WTC11 (cell line): ENCODE measurements at regions not wholly inside any gene's neighbourhood (a gene's known extent, or its start where the extent isn't known, plus 50 kb on each side); places are given as distances from the start of the nearest gene placed in this dataset.

Experiments used
- CREB1 ChIP-seq: sonication (generic); formaldehyde crosslinking; IDR thresholded peaks from 2 replicates; pipeline ENCODE4 v1.8.0; 2023; ENCODE audit warnings: mild to moderate bottlenecking, missing genetic modification reagents
- TF ChIP-seq, protein P1 (sequence below): sonication (generic); formaldehyde crosslinking; IDR thresholded peaks from 2 replicates; pipeline ENCODE4 v1.8.1; 2023; ENCODE audit warnings: mild to moderate bottlenecking, missing genetic modification reagents, borderline replicate concordance
- TF ChIP-seq, protein P2 (sequence below): fragments of 200-600 bp; IDR thresholded peaks from 2 replicates; pipeline ENCODE4 v1.8.0; 2022; ENCODE audit warnings: antibody characterized with exemption
- TF ChIP-seq, protein P3 (sequence below): sonication (generic); formaldehyde crosslinking; IDR thresholded peaks from 2 replicates; pipeline ENCODE4 v1.8.0; 2022; ENCODE audit warnings: mild to moderate bottlenecking, missing genetic modification reagents

DNA sequence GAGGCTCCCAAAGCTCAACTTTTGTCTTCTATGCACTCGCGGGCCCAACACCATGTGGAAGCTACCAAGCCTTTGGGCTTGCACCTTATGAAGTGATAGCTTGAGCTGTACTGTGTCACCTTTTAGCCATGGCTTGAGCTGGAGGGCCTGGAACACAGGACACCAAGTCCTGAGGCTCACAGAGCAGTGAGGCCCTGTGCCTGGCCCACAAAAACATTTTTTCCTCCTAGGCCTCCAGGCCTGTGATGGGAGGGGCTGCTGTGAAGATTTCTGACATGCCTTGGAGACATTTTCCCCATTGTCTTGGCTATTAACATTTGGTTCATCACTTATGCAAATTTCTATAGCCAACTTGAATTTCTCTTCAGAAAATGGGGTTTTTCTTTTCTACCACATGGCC, 96.5 kb downstream of the MMUT start:
- TF ChIP-seq, protein P1, sequence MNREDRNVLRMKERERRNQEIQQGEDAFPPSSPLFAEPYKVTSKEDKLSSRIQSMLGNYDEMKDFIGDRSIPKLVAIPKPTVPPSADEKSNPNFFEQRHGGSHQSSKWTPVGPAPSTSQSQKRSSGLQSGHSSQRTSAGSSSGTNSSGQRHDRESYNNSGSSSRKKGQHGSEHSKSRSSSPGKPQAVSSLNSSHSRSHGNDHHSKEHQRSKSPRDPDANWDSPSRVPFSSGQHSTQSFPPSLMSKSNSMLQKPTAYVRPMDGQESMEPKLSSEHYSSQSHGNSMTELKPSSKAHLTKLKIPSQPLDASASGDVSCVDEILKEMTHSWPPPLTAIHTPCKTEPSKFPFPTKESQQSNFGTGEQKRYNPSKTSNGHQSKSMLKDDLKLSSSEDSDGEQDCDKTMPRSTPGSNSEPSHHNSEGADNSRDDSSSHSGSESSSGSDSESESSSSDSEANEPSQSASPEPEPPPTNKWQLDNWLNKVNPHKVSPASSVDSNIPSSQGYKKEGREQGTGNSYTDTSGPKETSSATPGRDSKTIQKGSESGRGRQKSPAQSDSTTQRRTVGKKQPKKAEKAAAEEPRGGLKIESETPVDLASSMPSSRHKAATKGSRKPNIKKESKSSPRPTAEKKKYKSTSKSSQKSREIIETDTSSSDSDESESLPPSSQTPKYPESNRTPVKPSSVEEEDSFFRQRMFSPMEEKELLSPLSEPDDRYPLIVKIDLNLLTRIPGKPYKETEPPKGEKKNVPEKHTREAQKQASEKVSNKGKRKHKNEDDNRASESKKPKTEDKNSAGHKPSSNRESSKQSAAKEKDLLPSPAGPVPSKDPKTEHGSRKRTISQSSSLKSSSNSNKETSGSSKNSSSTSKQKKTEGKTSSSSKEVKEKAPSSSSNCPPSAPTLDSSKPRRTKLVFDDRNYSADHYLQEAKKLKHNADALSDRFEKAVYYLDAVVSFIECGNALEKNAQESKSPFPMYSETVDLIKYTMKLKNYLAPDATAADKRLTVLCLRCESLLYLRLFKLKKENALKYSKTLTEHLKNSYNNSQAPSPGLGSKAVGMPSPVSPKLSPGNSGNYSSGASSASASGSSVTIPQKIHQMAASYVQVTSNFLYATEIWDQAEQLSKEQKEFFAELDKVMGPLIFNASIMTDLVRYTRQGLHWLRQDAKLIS: no peak
- no peak for TF ChIP-seq CREB1 (CRISPR knock-in tag)
- TF ChIP-seq, protein P2, sequence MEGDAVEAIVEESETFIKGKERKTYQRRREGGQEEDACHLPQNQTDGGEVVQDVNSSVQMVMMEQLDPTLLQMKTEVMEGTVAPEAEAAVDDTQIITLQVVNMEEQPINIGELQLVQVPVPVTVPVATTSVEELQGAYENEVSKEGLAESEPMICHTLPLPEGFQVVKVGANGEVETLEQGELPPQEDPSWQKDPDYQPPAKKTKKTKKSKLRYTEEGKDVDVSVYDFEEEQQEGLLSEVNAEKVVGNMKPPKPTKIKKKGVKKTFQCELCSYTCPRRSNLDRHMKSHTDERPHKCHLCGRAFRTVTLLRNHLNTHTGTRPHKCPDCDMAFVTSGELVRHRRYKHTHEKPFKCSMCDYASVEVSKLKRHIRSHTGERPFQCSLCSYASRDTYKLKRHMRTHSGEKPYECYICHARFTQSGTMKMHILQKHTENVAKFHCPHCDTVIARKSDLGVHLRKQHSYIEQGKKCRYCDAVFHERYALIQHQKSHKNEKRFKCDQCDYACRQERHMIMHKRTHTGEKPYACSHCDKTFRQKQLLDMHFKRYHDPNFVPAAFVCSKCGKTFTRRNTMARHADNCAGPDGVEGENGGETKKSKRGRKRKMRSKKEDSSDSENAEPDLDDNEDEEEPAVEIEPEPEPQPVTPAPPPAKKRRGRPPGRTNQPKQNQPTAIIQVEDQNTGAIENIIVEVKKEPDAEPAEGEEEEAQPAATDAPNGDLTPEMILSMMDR: no peak
- TF ChIP-seq, protein P3, sequence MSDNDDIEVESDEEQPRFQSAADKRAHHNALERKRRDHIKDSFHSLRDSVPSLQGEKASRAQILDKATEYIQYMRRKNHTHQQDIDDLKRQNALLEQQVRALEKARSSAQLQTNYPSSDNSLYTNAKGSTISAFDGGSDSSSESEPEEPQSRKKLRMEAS (CRISPR knock-in tag): no peak
